OCI-LY7 (cell line): ENCODE measurements at regions not wholly inside any gene's neighbourhood (a gene's known extent, or its start where the extent isn't known, plus 50 kb on each side); places are given as distances from the start of the nearest gene placed in this dataset.

ENCODE experiments used
- BruUV-seq: library from RNA; stranded (reverse); fragments of 400-500 nt; replicated peaks from 2 replicates; lab custom pipeline; 2021; lab: Mats Ljungman, UMichigan
- CTCF ChIA-PET: fragments of 300-600 bp; sonication (Branson Sonifier 250); formaldehyde crosslinking; loops from one replicate; lab custom pipeline; 2022; ENCODE audit warnings: antibody characterized with exemption; ENCODE audit not compliant: unreplicated experiment; lab: Charles Lee
- POLR2A ChIA-PET: fragments of 300-600 bp; sonication (Branson Sonifier 250); formaldehyde crosslinking; loops from one replicate; lab custom pipeline; 2022; ENCODE audit warnings: antibody characterized with exemption; lab: Charles Lee
- DNase-seq: peaks from one replicate; pipeline ENCODE4 v3.0.0-alpha.2; 2015; ENCODE audit warnings: low spot score
- H2AFZ ChIP-seq: fragments of 200-600 bp; sonication (generic), shearing (Covaris generic); 2 replicates; pipeline ENCODE4 v1.6.1; 2014; ENCODE audit warnings: mild to moderate bottlenecking, antibody characterized with exemption, low read length, moderate library complexity
- H3K27ac ChIP-seq: fragments of 200-600 bp; sonication (generic); 2 replicates; pipeline ENCODE4 v1.5.1; 2014; ENCODE audit warnings: mixed run types, low read depth, mild to moderate bottlenecking, moderate library complexity, low read length, inconsistent platforms; ENCODE audit not compliant: poor library complexity, severe bottlenecking
- H3K36me3 ChIP-seq: fragments of 200-600 bp; sonication (generic); 2 replicates; pipeline ENCODE4 v1.6.1; 2014; ENCODE audit warnings: mild to moderate bottlenecking, antibody characterized with exemption, low read length, moderate library complexity, mixed read lengths; ENCODE audit not compliant: insufficient read depth
- H3K4me1 ChIP-seq: fragments of 200-600 bp; sonication (generic); 2 replicates; pipeline ENCODE4 v1.5.1; 2014; ENCODE audit warnings: mild to moderate bottlenecking, low read length; ENCODE audit not compliant: insufficient read depth, poor library complexity, severe bottlenecking
- H3K4me2 ChIP-seq: fragments of 200-600 bp; sonication (generic); 2 replicates; pipeline ENCODE4 v1.6.1; 2014; ENCODE audit warnings: mild to moderate bottlenecking, low read length
- H3K4me3 ChIP-seq: fragments of 200-600 bp; sonication (generic); 2 replicates; pipeline ENCODE4 v1.5.1; 2014; ENCODE audit warnings: mild to moderate bottlenecking, low read depth, low read length; ENCODE audit not compliant: poor library complexity, severe bottlenecking
- H3K79me2 ChIP-seq: fragments of 200-600 bp; sonication (generic); 2 replicates; pipeline ENCODE4 v1.6.1; 2016; ENCODE audit warnings: low read depth, mild to moderate bottlenecking, low read length, moderate library complexity, mixed read lengths; ENCODE audit not compliant: insufficient read depth
- H3K9me2 ChIP-seq: fragments of 200-600 bp; sonication (generic); 2 replicates; pipeline ENCODE4 v1.6.1; 2016; ENCODE audit warnings: mild to moderate bottlenecking, low read length, mixed read lengths; ENCODE audit not compliant: insufficient read depth
- H3K9me3 ChIP-seq: fragments of 200-600 bp; sonication (generic); 2 replicates; pipeline ENCODE4 v1.6.1; 2014; ENCODE audit warnings: mild to moderate bottlenecking, mixed run types, low read length, mixed read lengths
- H4K20me1 ChIP-seq: fragments of 200-600 bp; sonication (generic); 2 replicates; pipeline ENCODE4 v1.6.1; 2014; ENCODE audit warnings: mild to moderate bottlenecking, antibody characterized with exemption, low read length, moderate library complexity, mixed read lengths; ENCODE audit not compliant: insufficient read depth
- CTCF ChIP-seq: fragments of 200-600 bp; sonication (generic); conservative IDR thresholded peaks from 2 replicates; pipeline ENCODE4 v1.5.1; 2014; ENCODE audit warnings: mild to moderate bottlenecking, antibody characterized with exemption, low read length, moderate library complexity, mixed read lengths
- EZH2phosphoT487 ChIP-seq: fragments of 200-600 bp; sonication (generic); IDR thresholded peaks from 2 replicates; pipeline ENCODE4 v1.6.1; 2018; ENCODE audit warnings: low read depth, borderline replicate concordance, mild to moderate bottlenecking, mixed run types, antibody characterized with exemption, low read length, moderate library complexity, mixed read lengths
- intact Hi-C: fragments of 100-400 bp; cut with micrococcal nuclease; formaldehyde crosslinking; loops from one replicate; pipeline ENCODE4 v1.10.0; 2022; ENCODE audit not compliant: unreplicated experiment

- TF ChIP-seq EZH2phosphoT487 (no peak), CTCF (no peak)
- no peak overlapping the region for H2AFZ ChIP-seq
- intact Hi-C loops, result no loop called here
- no peak for DNase-seq
- H3K27ac ChIP-seq, result no peak overlapping the region
- no peak overlapping the region for H3K4me3 ChIP-seq
- no peaks in the 10 kb centered on the region for H3K9me3 ChIP-seq
- POLR2A ChIA-PET, result no interaction called here
- CTCF ChIA-PET, result no interaction called here
- H3K36me3 ChIP-seq, result no peaks in the 10 kb centered on the region
- no peaks in the 10 kb centered on the region for H4K20me1 ChIP-seq
- BruUV-seq, result no TSS peak
- H3K4me1 ChIP-seq, result no peaks in the 10 kb centered on the region
- no peaks in the 10 kb centered on the region for H3K9me2 ChIP-seq
- no peak overlapping the region for H3K4me2 ChIP-seq
- H3K79me2 ChIP-seq, result no peaks in the 10 kb centered on the region
Observed at GRCh38 chr12:46480724-46481123, 108.2 kb upstream of the SLC38A2 start.

- no peak overlapping the region for H3K4me2 ChIP-seq
- no peak for DNase-seq
- H3K27ac ChIP-seq, result no peak overlapping the region
- no peaks in the 10 kb centered on the region for H4K20me1 ChIP-seq
- H3K4me3 ChIP-seq, result no peak overlapping the region
- no peaks in the 10 kb centered on the region for H3K36me3 ChIP-seq
- TF ChIP-seq CTCF (no peak), EZH2phosphoT487 (no peak)
- no peaks in the 10 kb centered on the region for H3K9me2 ChIP-seq
- H3K79me2 ChIP-seq, result no peaks in the 10 kb centered on the region
- ChIA-PET CTCF (no interaction called here), POLR2A (interaction anchor here (1.2 kb wide), 1 partner anchor 12 kb away, joined by 3 read pairs; no protein-coding TSS in a partner anchor)
- H3K9me3 ChIP-seq, result no peaks in the 10 kb centered on the region
- no TSS peak for BruUV-seq
- no peak overlapping the region for H2AFZ ChIP-seq
- no peaks in the 10 kb centered on the region for H3K4me1 ChIP-seq
- intact Hi-C loops, result no loop called here
Observed at GRCh38 chr12:46480316-46480715, 107.7 kb upstream of the SLC38A2 start.

GRCh38 chr12:46478123-46478522 lies 105.5 kb upstream of the SLC38A2 start:
- DNase-seq, result no peak
- BruUV-seq, result no TSS peak
- TF ChIP-seq EZH2phosphoT487 (no peak), CTCF (no peak)
- Histone ChIP-seq H3K36me3 (no peaks in the 10 kb centered on the region), H3K4me1 (no peaks in the 10 kb centered on the region), H3K27ac (no peak overlapping the region), H3K9me3 (no peaks in the 10 kb centered on the region), H3K9me2 (no peaks in the 10 kb centered on the region), H3K79me2 (no peaks in the 10 kb centered on the region), H4K20me1 (no peaks in the 10 kb centered on the region), H3K4me2 (no peak overlapping the region), H3K4me3 (no peak overlapping the region), H2AFZ (no peak overlapping the region)
- ChIA-PET CTCF (no interaction called here), POLR2A (no interaction called here)
- intact Hi-C loops, result no loop called here
